ENCODE measurements at regions not wholly inside any gene's neighbourhood (a gene's known extent, or its start where the extent isn't known, plus 50 kb on each side); places are given as distances from the start of the nearest gene placed in this dataset.

GRCh38 chrX:67346667-67347066 lies 197.2 kb upstream of the AR start:
- no peak overlapping the region for H3K27ac ChIP-seq (ENCODE audit: insufficient read length, low read depth, low read length)
- no peak overlapping the region for H3K56ac ChIP-seq (ENCODE audit: insufficient read length, low read depth, low read length)
- Mint-ChIP-seq H3K27me3 (ENCODE audit: low read depth) (no peaks in the 10 kb centered on the region), H3K4me1 (peaks cover 9 to 10% of the 10 kb centered on the region in 2 experiments), H3K36me3 (ENCODE audit: insufficient read depth in 1 of 3, low read depth in 3 of 3) (peaks cover 0 to 3% (median 3%) of the 10 kb centered on the region in 3 experiments; a peak in 2 of 7 replicates), H3K9me3 (peaks cover 64 to 78% of the 10 kb centered on the region in 2 experiments), H3K4me3 (no peak overlapping the region), H3K27ac (no peak overlapping the region)
- H3T11ph ChIP-seq (ENCODE audit: low read length): no peak overlapping the region
- no peaks in the 10 kb centered on the region for H3K79me1 ChIP-seq (ENCODE audit: insufficient read depth, low read depth, low read length, poor library complexity, severe bottlenecking)
- H2BK5ac ChIP-seq (ENCODE audit: insufficient read length, low read length): no peak overlapping the region
- H3K9ac ChIP-seq (ENCODE audit: extremely low read depth, insufficient read length, low read length): no peak overlapping the region
- no peaks in the 10 kb centered on the region for H3K4me1 ChIP-seq (ENCODE audit: insufficient read depth, low read length)
- H2AK5ac ChIP-seq (ENCODE audit: insufficient read length, low read length): no peak overlapping the region
- no peak overlapping the region for H3K4ac ChIP-seq (ENCODE audit: low read depth, low read length)
- no peak overlapping the region for H2AFZ ChIP-seq (ENCODE audit: low read length)
- no CpG with 5 or more reads among the region's 1 CpG for whole genome bisulfite sequencing (ENCODE audit: extremely low coverage, insufficient read length, low lambda C conversion rate)
- H3K18ac ChIP-seq (ENCODE audit: insufficient read length, low read depth, low read length): no peak overlapping the region
- no peaks in the 10 kb centered on the region for H3K79me2 ChIP-seq (ENCODE audit: insufficient read depth, low read length)
- no peak for DNase-seq
- H4K5ac ChIP-seq (ENCODE audit: insufficient read length, low read depth, low read length): no peak overlapping the region
- no peak overlapping the region for H3K4me2 ChIP-seq (ENCODE audit: insufficient read depth, insufficient read length, low read length)
- no peak overlapping the region for H2BK12ac ChIP-seq (ENCODE audit: insufficient read length, low read depth, low read length)
- H4K8ac ChIP-seq (replicated peaks; ENCODE audit: insufficient read length, low read depth, low read length): no peak overlapping the region
- H2BK120ac ChIP-seq (ENCODE audit: low read depth, low read length, poor library complexity, severe bottlenecking): no peak overlapping the region
- no peaks in the 10 kb centered on the region for H3K27me3 ChIP-seq (ENCODE audit: insufficient read depth, low read length)
- no peak overlapping the region for H2BK15ac ChIP-seq (ENCODE audit: low read depth, low read length)
- no peak for TF ChIP-seq CTCF (conservative IDR thresholded peaks at IDR 0.05)
- H2BK20ac ChIP-seq (ENCODE audit: low read depth, low read length, poor library complexity, severe bottlenecking): no peak overlapping the region
- H3K14ac ChIP-seq (ENCODE audit: insufficient read depth, low read length): no peak overlapping the region
- no peaks in the 10 kb centered on the region for H4K20me1 ChIP-seq (ENCODE audit: control insufficient read depth, insufficient read depth, insufficient read length)
- no peak overlapping the region for H3K23ac ChIP-seq (ENCODE audit: insufficient read length, low read depth, low read length)
- no peaks in the 10 kb centered on the region for H3K23me2 ChIP-seq (ENCODE audit: insufficient read length, low read depth, low read length, poor library complexity, severe bottlenecking)
- peaks cover 21% of the 10 kb centered on the region for H3K9me3 ChIP-seq (ENCODE audit: control insufficient read depth, low read depth, low read length)
- no peak overlapping the region for H4K91ac ChIP-seq (ENCODE audit: insufficient read length, low read depth, low read length)

All from H9 (cell line).